Memory B cell (primary cell): ENCODE measurements at regions not wholly inside any gene's neighbourhood (a gene's known extent, or its start where the extent isn't known, plus 50 kb on each side); places are given as distances from the start of the nearest gene placed in this dataset.

Source experiments
- ATAC-seq: fragments of 150-1000 bp; cut with Tn5 transposase; 2 replicates; pipeline ENCODE4 v1.10.0; 2021; ENCODE audit warnings: low read depth, mild to moderate bottlenecking, moderate library complexity
- DNase-seq, 2 donors: peaks; one replicate each; pipeline ENCODE4 v3.0.0; 2022; ENCODE audit warnings: low spot score in 2 of 2
- H3K27ac Mint-ChIP-seq: one replicate; pipeline ENCODE4 v1.8.0; 2022; ENCODE audit warnings: mild to moderate bottlenecking, moderate library complexity, mixed read lengths
- H3K27me3 Mint-ChIP-seq: one replicate; pipeline ENCODE4 v1.8.0; 2022; ENCODE audit warnings: mixed read lengths
- H3K36me3 Mint-ChIP-seq: one replicate; pipeline ENCODE4 v1.8.0; 2022; ENCODE audit warnings: mild to moderate bottlenecking, mixed read lengths
- H3K4me1 Mint-ChIP-seq: one replicate; pipeline ENCODE4 v1.8.0; 2022; ENCODE audit warnings: mixed read lengths
- H3K4me3 Mint-ChIP-seq: one replicate; pipeline ENCODE4 v1.8.0; 2022; ENCODE audit warnings: mild to moderate bottlenecking, moderate library complexity, mixed read lengths
- H3K9me3 Mint-ChIP-seq: one replicate; pipeline ENCODE4 v1.8.0; 2022; ENCODE audit warnings: mixed read lengths

- Mint-ChIP-seq H3K4me3 (no peak overlapping the region), H3K27me3 (no peaks in the 10 kb centered on the region), H3K27ac (no peak overlapping the region), H3K4me1 (no peaks in the 10 kb centered on the region), H3K36me3 (no peaks in the 10 kb centered on the region), H3K9me3 (peaks cover 5% of the 10 kb centered on the region)
- DNase-seq (no peak), ATAC-seq (no peak)
Measured at GRCh38 chr2:122831649-122832048, 1076.2 kb downstream of the TSN start.

GRCh38 chr2:122843503-122843902 is 1088.1 kb downstream of the TSN start:
- no peak for DNase-seq
- Mint-ChIP-seq H3K9me3 (no peaks in the 10 kb centered on the region), H3K4me3 (no peak overlapping the region), H3K27ac (no peak overlapping the region), H3K36me3 (no peaks in the 10 kb centered on the region), H3K27me3 (no peaks in the 10 kb centered on the region), H3K4me1 (no peaks in the 10 kb centered on the region)
- ATAC-seq: no peak

- Mint-ChIP-seq H3K27me3 (no peaks in the 10 kb centered on the region), H3K36me3 (no peaks in the 10 kb centered on the region), H3K9me3 (peaks cover 3% of the 10 kb centered on the region), H3K27ac (no peak overlapping the region), H3K4me1 (no peaks in the 10 kb centered on the region), H3K4me3 (no peak overlapping the region)
- no peak for DNase-seq
- no peak for ATAC-seq
Measured at GRCh38 chr2:122851161-122851560, 1095.7 kb downstream of the TSN start.

- Mint-ChIP-seq H3K27ac (no peak overlapping the region), H3K4me1 (no peaks in the 10 kb centered on the region), H3K27me3 (no peaks in the 10 kb centered on the region), H3K36me3 (no peaks in the 10 kb centered on the region), H3K4me3 (no peak overlapping the region), H3K9me3 (peaks cover 3% of the 10 kb centered on the region)
- no peak for DNase-seq
- ATAC-seq: no peak
Measured at GRCh38 chr2:122851972-122852531, 1096.6 kb downstream of the TSN start.

GRCh38 chr2:122856696-122857095 is 1101.2 kb downstream of the TSN start:
- DNase-seq: no peak
- Mint-ChIP-seq H3K9me3 (peaks cover 9% of the 10 kb centered on the region), H3K4me1 (peaks cover 4% of the 10 kb centered on the region), H3K4me3 (no peak overlapping the region), H3K36me3 (no peaks in the 10 kb centered on the region), H3K27me3 (no peaks in the 10 kb centered on the region), H3K27ac (no peak overlapping the region)
- ATAC-seq: no peak

GRCh38 chr2:122858075-122858702 is 1102.7 kb downstream of the TSN start:
- ATAC-seq (no peak), DNase-seq (no peak)
- Mint-ChIP-seq H3K27ac (no peak overlapping the region), H3K36me3 (no peaks in the 10 kb centered on the region), H3K9me3 (peaks cover 9% of the 10 kb centered on the region), H3K4me1 (peaks cover 4% of the 10 kb centered on the region), H3K4me3 (no peak overlapping the region), H3K27me3 (no peaks in the 10 kb centered on the region)

GRCh38 chr2:122858813-122859212 is 1103.4 kb downstream of the TSN start:
- ATAC-seq: no peak
- H3K9me3 Mint-ChIP-seq: peaks cover 6% of the 10 kb centered on the region
- H3K4me3 Mint-ChIP-seq: no peak overlapping the region
- H3K27ac Mint-ChIP-seq: no peak overlapping the region
- no peak for DNase-seq
- no peaks in the 10 kb centered on the region for H3K27me3 Mint-ChIP-seq
- no peaks in the 10 kb centered on the region for H3K36me3 Mint-ChIP-seq
- H3K4me1 Mint-ChIP-seq: peaks cover 4% of the 10 kb centered on the region

GRCh38 chr2:122859260-122859659 is 1103.8 kb downstream of the TSN start:
- H3K4me3 Mint-ChIP-seq: no peak overlapping the region
- H3K9me3 Mint-ChIP-seq: peaks cover 6% of the 10 kb centered on the region
- ATAC-seq (no peak), DNase-seq (no peak)
- H3K36me3 Mint-ChIP-seq: no peaks in the 10 kb centered on the region
- H3K27ac Mint-ChIP-seq: no peak overlapping the region
- H3K4me1 Mint-ChIP-seq: peaks cover 4% of the 10 kb centered on the region
- no peaks in the 10 kb centered on the region for H3K27me3 Mint-ChIP-seq

- peaks cover 4% of the 10 kb centered on the region for H3K4me1 Mint-ChIP-seq
- DNase-seq (no peak), ATAC-seq (no peak)
- H3K9me3 Mint-ChIP-seq: peaks cover 9% of the 10 kb centered on the region
- H3K36me3 Mint-ChIP-seq: no peaks in the 10 kb centered on the region
- H3K27me3 Mint-ChIP-seq: no peaks in the 10 kb centered on the region
- no peak overlapping the region for H3K27ac Mint-ChIP-seq
- no peak overlapping the region for H3K4me3 Mint-ChIP-seq
Measured at GRCh38 chr2:122863532-122863931, 1108.1 kb downstream of the TSN start.

- no peaks in the 10 kb centered on the region for H3K27me3 Mint-ChIP-seq
- no peak overlapping the region for H3K27ac Mint-ChIP-seq
- H3K4me1 Mint-ChIP-seq: no peaks in the 10 kb centered on the region
- H3K36me3 Mint-ChIP-seq: no peaks in the 10 kb centered on the region
- ATAC-seq (no peak), DNase-seq (no peak)
- H3K4me3 Mint-ChIP-seq: no peak overlapping the region
- H3K9me3 Mint-ChIP-seq: peaks cover 4% of the 10 kb centered on the region
Measured at GRCh38 chr2:122864728-122865127, 1109.3 kb downstream of the TSN start.

- DNase-seq (no peak), ATAC-seq (no peak)
- no peaks in the 10 kb centered on the region for H3K4me1 Mint-ChIP-seq
- no peak overlapping the region for H3K4me3 Mint-ChIP-seq
- H3K9me3 Mint-ChIP-seq: peaks cover 4% of the 10 kb centered on the region
- no peaks in the 10 kb centered on the region for H3K36me3 Mint-ChIP-seq
- no peaks in the 10 kb centered on the region for H3K27me3 Mint-ChIP-seq
- no peak overlapping the region for H3K27ac Mint-ChIP-seq
Measured at GRCh38 chr2:122866095-122866494, 1110.6 kb downstream of the TSN start.

- no peaks in the 10 kb centered on the region for H3K4me1 Mint-ChIP-seq
- peaks cover 4% of the 10 kb centered on the region for H3K9me3 Mint-ChIP-seq
- H3K27me3 Mint-ChIP-seq: no peaks in the 10 kb centered on the region
- no peak overlapping the region for H3K4me3 Mint-ChIP-seq
- H3K27ac Mint-ChIP-seq: no peak overlapping the region
- no peak for DNase-seq
- no peaks in the 10 kb centered on the region for H3K36me3 Mint-ChIP-seq
- no peak for ATAC-seq
Measured at GRCh38 chr2:122867941-122868340, 1112.5 kb downstream of the TSN start.

- no peak overlapping the region for H3K4me3 Mint-ChIP-seq
- H3K9me3 Mint-ChIP-seq: peaks cover 4% of the 10 kb centered on the region
- H3K4me1 Mint-ChIP-seq: no peaks in the 10 kb centered on the region
- no peak overlapping the region for H3K27ac Mint-ChIP-seq
- H3K27me3 Mint-ChIP-seq: no peaks in the 10 kb centered on the region
- no peaks in the 10 kb centered on the region for H3K36me3 Mint-ChIP-seq
- DNase-seq (no peak), ATAC-seq (no peak)
Measured at GRCh38 chr2:122868646-122869275, 1113.3 kb downstream of the TSN start.

- Mint-ChIP-seq H3K4me1 (no peaks in the 10 kb centered on the region), H3K27me3 (no peaks in the 10 kb centered on the region), H3K9me3 (peaks cover 4% of the 10 kb centered on the region), H3K36me3 (no peaks in the 10 kb centered on the region), H3K4me3 (no peak overlapping the region), H3K27ac (no peak overlapping the region)
- no peak for ATAC-seq
- DNase-seq: no peak
Measured at GRCh38 chr2:122873951-122874350, 1118.5 kb downstream of the TSN start.
